Naive thymus-derived CD4-positive, alpha-beta T cell (primary cell): ENCODE measurements at regions not wholly inside any gene's neighbourhood (a gene's known extent, or its start where the extent isn't known, plus 50 kb on each side); places are given as distances from the start of the nearest gene placed in this dataset.

ENCODE experiments used
- ATAC-seq: fragments of 150-1000 bp; cut with Tn5 transposase; 2 replicates; pipeline ENCODE4 v1.10.0; 2021; ENCODE audit warnings: mild to moderate bottlenecking, moderate library complexity
- CTCF ChIA-PET: fragments of 350-600 bp; sonication (Branson Sonifier 250); formaldehyde crosslinking; loops from one replicate; lab custom pipeline; 2021; ENCODE audit warnings: antibody characterized with exemption; lab: Charles Lee
- POLR2A ChIA-PET: fragments of 350-600 bp; sonication (Branson Sonifier 250); formaldehyde crosslinking; loops from one replicate; lab custom pipeline; 2021; ENCODE audit warnings: antibody characterized with exemption, inconsistent platforms; lab: Charles Lee
- DNase-seq, 9 donors: peaks; one replicate each; pipeline versions ENCODE4 v3.0.0 to v3.0.0-alpha.2; 2020 to 2022; ENCODE audit warnings: mixed read lengths in 1 of 9
- H3K27ac ChIP-seq: one replicate; pipeline ENCODE4 v1.7.0; 2013; ENCODE audit warnings: mild to moderate bottlenecking, low read depth, low read length, moderate library complexity
- H3K27me3 ChIP-seq, 2 donors: one replicate each; pipeline ENCODE4 v1.7.0; 2013; ENCODE audit warnings: low read length in 2 of 2, mild to moderate bottlenecking in 2 of 2, moderate library complexity in 2 of 2; ENCODE audit not compliant: control insufficient read depth in 2 of 2, insufficient read depth in 2 of 2
- H3K36me3 ChIP-seq, 3 experiments: 1 replicate in 2 of 3; 2 replicates in 1 of 3; pipeline ENCODE4 v1.7.0; 2013; ENCODE audit warnings: low read length in 3 of 3, mild to moderate bottlenecking in 3 of 3, moderate library complexity in 1 of 3; ENCODE audit not compliant: insufficient read depth in 3 of 3, control insufficient read depth in 2 of 3
- H3K4me1 ChIP-seq, 2 donors: one replicate each; pipeline ENCODE4 v1.7.0; 2013; ENCODE audit warnings: low read length in 2 of 2, mild to moderate bottlenecking in 2 of 2, moderate library complexity in 1 of 2; ENCODE audit not compliant: control insufficient read depth in 2 of 2, insufficient read depth in 2 of 2
- H3K4me3 ChIP-seq: 2 replicates; pipeline ENCODE4 v1.7.0; 2013; ENCODE audit warnings: mild to moderate bottlenecking, low read length
- H3K9me3 ChIP-seq, 3 experiments: 1 replicate in 2 of 3; 2 replicates in 1 of 3; pipeline ENCODE4 v1.7.0; 2013; ENCODE audit warnings: low read length in 3 of 3; ENCODE audit not compliant: control insufficient read depth in 2 of 3
- H3K27ac Mint-ChIP-seq, 9 donors: one replicate each; pipeline ENCODE4 v1.8.0; 2020 to 2022; ENCODE audit warnings: mixed read lengths in 9 of 9, mild to moderate bottlenecking in 8 of 9, moderate library complexity in 5 of 9, inconsistent platforms in 2 of 9
- H3K27me3 Mint-ChIP-seq, 5 donors: one replicate each; pipeline ENCODE4 v1.8.0; 2021 to 2022; ENCODE audit warnings: mixed read lengths in 5 of 5, mild to moderate bottlenecking in 1 of 5
- H3K36me3 Mint-ChIP-seq, 5 donors: one replicate each; pipeline ENCODE4 v1.8.0; 2020 to 2022; ENCODE audit warnings: mixed read lengths in 5 of 5, mild to moderate bottlenecking in 3 of 5, inconsistent platforms in 1 of 5
- H3K4me1 Mint-ChIP-seq, 7 donors: one replicate each; pipeline ENCODE4 v1.8.0; 2020 to 2022; ENCODE audit warnings: mixed read lengths in 7 of 7, mild to moderate bottlenecking in 3 of 7, inconsistent platforms in 1 of 7
- H3K4me3 Mint-ChIP-seq, 10 donors: one replicate each; pipeline ENCODE4 v1.8.0; 2020 to 2022; ENCODE audit warnings: mild to moderate bottlenecking in 10 of 10, mixed read lengths in 10 of 10, moderate library complexity in 6 of 10, inconsistent platforms in 2 of 10
- H3K9me3 Mint-ChIP-seq, 11 donors: one replicate each; pipeline ENCODE4 v1.8.0; 2020 to 2022; ENCODE audit warnings: mixed read lengths in 11 of 11, mild to moderate bottlenecking in 4 of 11, inconsistent platforms in 1 of 11, moderate library complexity in 1 of 11
- intact Hi-C, 2 donors: fragments of 100-400 bp; cut with micrococcal nuclease; formaldehyde crosslinking; loops; one replicate each; pipeline ENCODE4 v1.15.1; 2023

- Histone ChIP-seq H3K4me3 (no peak overlapping the region), H3K36me3 (no peaks in the 10 kb centered on the region), H3K4me1 (no peaks in the 10 kb centered on the region), H3K27me3 (no peaks in the 10 kb centered on the region), H3K27ac (no peak overlapping the region), H3K9me3 (no peaks in the 10 kb centered on the region)
- intact Hi-C loops: no loop called here
- Mint-ChIP-seq H3K4me1 (peaks cover 0 to 6% (median 0%) of the 10 kb centered on the region in 7 donors), H3K9me3 (no peaks in the 10 kb centered on the region), H3K27me3 (peaks cover 8 to 26% (median 22%) of the 10 kb centered on the region in 5 donors), H3K27ac (no peak overlapping the region), H3K36me3 (no peaks in the 10 kb centered on the region), H3K4me3 (no peak overlapping the region)
- POLR2A ChIA-PET: no interaction called here
- ATAC-seq (no peak), DNase-seq (no peak)
- CTCF ChIA-PET: no interaction called here
Measured at GRCh38 chr1:29444782-29445729, 208.7 kb downstream of the PTPRU start.

GRCh38 chr1:29444081-29444715 lies 207.9 kb downstream of the PTPRU start:
- CTCF ChIA-PET: no interaction called here

GRCh38 chr1:29441916-29442668 lies 205.8 kb downstream of the PTPRU start:
- no peaks in the 10 kb centered on the region for H3K36me3 ChIP-seq
- no peak overlapping the region for H3K4me3 ChIP-seq
- no peak overlapping the region for H3K4me3 Mint-ChIP-seq
- no peaks in the 10 kb centered on the region for H3K9me3 ChIP-seq
- CTCF ChIA-PET: no interaction called here
- intact Hi-C loops: no loop called here
- peaks cover 23 to 47% (median 33%) of the 10 kb centered on the region in 5 donors for H3K27me3 Mint-ChIP-seq
- POLR2A ChIA-PET: no interaction called here
- no peaks in the 10 kb centered on the region for H3K4me1 ChIP-seq
- H3K27ac ChIP-seq: no peak overlapping the region
- no peaks in the 10 kb centered on the region for H3K27me3 ChIP-seq
- DNase-seq: no peak
- no peak overlapping the region for H3K27ac Mint-ChIP-seq
- no peaks in the 10 kb centered on the region for H3K9me3 Mint-ChIP-seq
- no peak for ATAC-seq
- no peaks in the 10 kb centered on the region for H3K36me3 Mint-ChIP-seq
- H3K4me1 Mint-ChIP-seq: peaks cover 0 to 8% (median 0%) of the 10 kb centered on the region in 7 donors

More at GRCh38 chr1:29444081-29444715, 207.9 kb downstream of the PTPRU start:
- H3K27ac Mint-ChIP-seq: no peak overlapping the region
- H3K27me3 Mint-ChIP-seq: peaks cover 14 to 34% (median 22%) of the 10 kb centered on the region in 5 donors
- intact Hi-C loops: no loop called here
- H3K4me1 Mint-ChIP-seq: peaks cover 0 to 8% (median 0%) of the 10 kb centered on the region in 7 donors
- H3K9me3 ChIP-seq: no peaks in the 10 kb centered on the region
- H3K27ac ChIP-seq: no peak overlapping the region
- POLR2A ChIA-PET: no interaction called here
- DNase-seq (no peak), ATAC-seq (no peak)
- no peaks in the 10 kb centered on the region for H3K27me3 ChIP-seq
- H3K36me3 ChIP-seq: no peaks in the 10 kb centered on the region
- no peak overlapping the region for H3K4me3 ChIP-seq
- no peaks in the 10 kb centered on the region for H3K4me1 ChIP-seq
- H3K36me3 Mint-ChIP-seq: no peaks in the 10 kb centered on the region
- H3K4me3 Mint-ChIP-seq: no peak overlapping the region
- no peaks in the 10 kb centered on the region for H3K9me3 Mint-ChIP-seq

GRCh38 chr1:29439615-29440014 lies 203.3 kb downstream of the PTPRU start:
- no peaks in the 10 kb centered on the region for H3K27me3 ChIP-seq

GRCh38 chr1:29438991-29439390 lies 202.7 kb downstream of the PTPRU start:
- POLR2A ChIA-PET: no interaction called here
- no peak for ATAC-seq

More at GRCh38 chr1:29439615-29440014, 203.3 kb downstream of the PTPRU start:
- no peak for DNase-seq
- no peaks in the 10 kb centered on the region for H3K4me1 ChIP-seq
- ATAC-seq: no peak
- ChIA-PET POLR2A (no interaction called here), CTCF (no interaction called here)
- no peak overlapping the region for H3K4me3 ChIP-seq
- H3K27ac Mint-ChIP-seq: no peak overlapping the region
- intact Hi-C loops: no loop called here
- H3K36me3 Mint-ChIP-seq: no peaks in the 10 kb centered on the region
- H3K27me3 Mint-ChIP-seq: peaks cover 23 to 45% (median 34%) of the 10 kb centered on the region in 5 donors
- H3K9me3 Mint-ChIP-seq: no peaks in the 10 kb centered on the region
- no peaks in the 10 kb centered on the region for H3K36me3 ChIP-seq
- H3K4me3 Mint-ChIP-seq: no peak overlapping the region
- peaks cover 0 to 8% (median 0%) of the 10 kb centered on the region in 7 donors for H3K4me1 Mint-ChIP-seq
- no peak overlapping the region for H3K27ac ChIP-seq
- H3K9me3 ChIP-seq: no peaks in the 10 kb centered on the region

GRCh38 chr1:29437946-29438345 lies 201.6 kb downstream of the PTPRU start:
- Mint-ChIP-seq H3K36me3 (no peaks in the 10 kb centered on the region), H3K27me3 (peaks cover 17 to 39% (median 31%) of the 10 kb centered on the region in 5 donors), H3K4me1 (peaks cover 0 to 4% (median 0%) of the 10 kb centered on the region in 7 donors), H3K9me3 (peaks cover 0 to 1% (median 0%) of the 10 kb centered on the region in 11 donors), H3K27ac (no peak overlapping the region), H3K4me3 (no peak overlapping the region)
- ATAC-seq (no peak), DNase-seq (no peak)
- Histone ChIP-seq H3K36me3 (no peaks in the 10 kb centered on the region), H3K4me3 (no peak overlapping the region), H3K27ac (no peak overlapping the region), H3K9me3 (no peaks in the 10 kb centered on the region), H3K4me1 (no peaks in the 10 kb centered on the region), H3K27me3 (no peaks in the 10 kb centered on the region)
- intact Hi-C loops: no loop called here
- ChIA-PET CTCF (no interaction called here), POLR2A (no interaction called here)

More at GRCh38 chr1:29438991-29439390, 202.7 kb downstream of the PTPRU start:
- no peaks in the 10 kb centered on the region for H3K27me3 ChIP-seq
- Mint-ChIP-seq H3K36me3 (no peaks in the 10 kb centered on the region), H3K4me3 (no peak overlapping the region), H3K4me1 (peaks cover 0 to 8% (median 0%) of the 10 kb centered on the region in 7 donors), H3K9me3 (peaks cover 0 to 1% (median 0%) of the 10 kb centered on the region in 11 donors), H3K27ac (no peak overlapping the region), H3K27me3 (peaks cover 22 to 40% (median 35%) of the 10 kb centered on the region in 5 donors)
- H3K4me1 ChIP-seq: no peaks in the 10 kb centered on the region
- no peak for DNase-seq
- no peak overlapping the region for H3K4me3 ChIP-seq
- no peak overlapping the region for H3K27ac ChIP-seq
- H3K9me3 ChIP-seq: no peaks in the 10 kb centered on the region
- H3K36me3 ChIP-seq: no peaks in the 10 kb centered on the region
- CTCF ChIA-PET: interaction anchor here (0.7 kb wide), 1 partner anchor 44 kb away, joined by 3 read pairs; no protein-coding TSS in a partner anchor
- intact Hi-C loops: no loop called here
